ELR (cell line): ENCODE measurements at regions not wholly inside any gene's neighbourhood (a gene's known extent, or its start where the extent isn't known, plus 50 kb on each side); places are given as distances from the start of the nearest gene placed in this dataset.
"Not testable (repeated sequence)": the region's sequence is repeated elsewhere in the genome, so short reads cannot be mapped to it uniquely, and the experiment has no call there.

Source experiments
- DNase-seq: peaks from one replicate; pipeline ENCODE4 v3.0.0-alpha.2; 2015; ENCODE audit warnings: low read depth

- not testable (repeated sequence) for DNase-seq
Observed at GRCh38 chr2:85969367-85969766, 80.6 kb upstream of the ST3GAL5 start.

- DNase-seq, result not testable (repeated sequence)
Observed at GRCh38 chr2:85965770-85966169, 77.0 kb upstream of the ST3GAL5 start.

- peak; percentile 58 for DNase-seq
Observed at GRCh38 chr2:85963747-85964418, 75.1 kb upstream of the ST3GAL5 start.

GRCh38 chr2:85963068-85963467 lies 74.3 kb upstream of the ST3GAL5 start:
- DNase-seq, result no peak

GRCh38 chr2:85961754-85962153 lies 73.0 kb upstream of the ST3GAL5 start:
- no peak for DNase-seq

GRCh38 chr2:85961053-85961452 lies 72.3 kb upstream of the ST3GAL5 start:
- DNase-seq, result no peak

GRCh38 chr2:85959826-85960225 lies 71.0 kb upstream of the ST3GAL5 start:
- DNase-seq, result no peak

- DNase-seq, result no peak
Observed at GRCh38 chr2:85959185-85959584, 70.4 kb upstream of the ST3GAL5 start.

GRCh38 chr2:85958731-85959130 lies 69.9 kb upstream of the ST3GAL5 start:
- no peak for DNase-seq

- DNase-seq, result no peak
Observed at GRCh38 chr2:85957256-85957655, 68.5 kb upstream of the ST3GAL5 start.

- DNase-seq, result no peak
Observed at GRCh38 chr2:85956646-85957039, 67.9 kb upstream of the ST3GAL5 start.

GRCh38 chr2:85954590-85955458 lies 66.0 kb upstream of the ST3GAL5 start:
- no peak for DNase-seq

GRCh38 chr2:85954192-85954589 lies 65.4 kb upstream of the ST3GAL5 start:
- DNase-seq, result no peak

- DNase-seq, result peak; percentile 49
Observed at GRCh38 chr2:85953476-85953875, 64.7 kb upstream of the ST3GAL5 start.

- no peak for DNase-seq
Observed at GRCh38 chr2:85952196-85952734, 63.5 kb upstream of the ST3GAL5 start.

- no peak for DNase-seq
Observed at GRCh38 chr2:85951351-85952067, 62.7 kb upstream of the ST3GAL5 start.

- no peak for DNase-seq
Observed at GRCh38 chr2:85950743-85951142, 62.0 kb upstream of the ST3GAL5 start.

- no peak for DNase-seq
Observed at GRCh38 chr2:85949280-85949679, 60.5 kb upstream of the ST3GAL5 start.

GRCh38 chr2:85947593-85947992 lies 58.8 kb upstream of the ST3GAL5 start:
- no peak for DNase-seq

GRCh38 chr2:85945586-85945985 lies 56.8 kb upstream of the ST3GAL5 start:
- DNase-seq, result no peak

GRCh38 chr2:85945172-85945571 lies 56.4 kb upstream of the ST3GAL5 start:
- DNase-seq, result no peak

- DNase-seq, result no peak
Observed at GRCh38 chr2:85942346-85942957, 53.7 kb upstream of the ST3GAL5 start.
